Kidney glomerular epithelial cell (primary cell): ENCODE measurements at regions not wholly inside any gene's neighbourhood (a gene's known extent, or its start where the extent isn't known, plus 50 kb on each side); places are given as distances from the start of the nearest gene placed in this dataset.
"Not testable (repeated sequence)": the region's sequence is repeated elsewhere in the genome, so short reads cannot be mapped to it uniquely, and the experiment has no call there.

Experiments used
- DNase-seq: peaks from one replicate; lab custom pipeline; 2025; lab: John Stamatoyannopoulos, UW

- DNase-seq: no peak
Measured at GRCh38 chr19:34033880-34034279, 138.4 kb upstream of the LSM14A start.

GRCh38 chr19:34034318-34034846, 137.9 kb upstream of the LSM14A start:
- no peak for DNase-seq

GRCh38 chr19:34041925-34042521, 130.3 kb upstream of the LSM14A start:
- DNase-seq: no peak

GRCh38 chr19:34044021-34044420, 128.3 kb upstream of the LSM14A start:
- DNase-seq: no peak

- DNase-seq: no peak
Measured at GRCh38 chr19:34049944-34050343, 122.4 kb upstream of the LSM14A start.

GRCh38 chr19:34050430-34050829, 121.9 kb upstream of the LSM14A start:
- DNase-seq: not testable (repeated sequence)

GRCh38 chr19:34051255-34051654, 121.0 kb upstream of the LSM14A start:
- DNase-seq: no peak

GRCh38 chr19:34057155-34057554, 115.1 kb upstream of the LSM14A start:
- no peak for DNase-seq

- no peak for DNase-seq
Measured at GRCh38 chr19:34066007-34066643, 106.2 kb upstream of the LSM14A start.

- DNase-seq: no peak
Measured at GRCh38 chr19:34067861-34068271, 104.4 kb upstream of the LSM14A start.

GRCh38 chr19:34075661-34076091, 96.6 kb upstream of the LSM14A start:
- no peak for DNase-seq

- DNase-seq: no peak
Measured at GRCh38 chr19:34082289-34083077, 89.8 kb upstream of the LSM14A start.

- no peak for DNase-seq
Measured at GRCh38 chr19:34084396-34085145, 87.7 kb upstream of the LSM14A start.

- no peak for DNase-seq
Measured at GRCh38 chr19:34085336-34085735, 87.0 kb upstream of the LSM14A start.

GRCh38 chr19:34088292-34088691, 84.0 kb upstream of the LSM14A start:
- no peak for DNase-seq

- no peak for DNase-seq
Measured at GRCh38 chr19:34089566-34089965, 82.7 kb upstream of the LSM14A start.

GRCh38 chr19:34094960-34095359, 77.3 kb upstream of the LSM14A start:
- no peak for DNase-seq

- DNase-seq: not testable (repeated sequence)
Measured at GRCh38 chr19:34095411-34095810, 76.9 kb upstream of the LSM14A start.

GRCh38 chr19:34096020-34096915, 76.0 kb upstream of the LSM14A start:
- DNase-seq: peak; percentile 40

GRCh38 chr19:34104096-34104495, 68.2 kb upstream of the LSM14A start:
- DNase-seq: no peak

- no peak for DNase-seq
Measured at GRCh38 chr19:34104557-34104956, 67.7 kb upstream of the LSM14A start.
